HepG2 (cell line): ENCODE measurements at regions not wholly inside any gene's neighbourhood (a gene's known extent, or its start where the extent isn't known, plus 50 kb on each side); places are given as distances from the start of the nearest gene placed in this dataset.

Experiments used
- ATAC-seq: fragments of 200-7000 bp; cut with Tn5 transposase; 3 replicates; pipeline ENCODE4 v1.9.1; 2020; ENCODE audit warnings: mild to moderate bottlenecking, moderate library complexity
- BruUV-seq: library from RNA; stranded (reverse); fragments of 400-500 nt; replicated peaks from 2 replicates; lab custom pipeline; 2021; lab: Mats Ljungman, UMichigan
- CTCF ChIA-PET: fragments of 300-600 bp; formaldehyde crosslinking; extraction: SDS; loops from one replicate; lab custom pipeline; 2021; ENCODE audit warnings: low total read pairs, inconsistent platforms, low intra/inter-chr PET ratio; lab: Yijun Ruan, JAX
- POLR2A ChIA-PET: fragments of 350-600 bp; sonication (Branson Sonifier 250); formaldehyde crosslinking; loops from one replicate; lab custom pipeline; 2020; ENCODE audit warnings: antibody characterized with exemption, inconsistent platforms; lab: Yijun Ruan, JAX
- DNase-seq: peaks from one replicate; pipeline ENCODE4 v3.0.0-alpha.2; 2015; ENCODE audit warnings: low spot score
- FAIRE-seq: peaks from 3 replicates; lab custom pipeline; 2011; peaks lifted over from hg19 to GRCh38; lab: Jason Lieb, UNC
- H2AFZ ChIP-seq: one replicate; pipeline ENCODE4 v1.6.1; 2011; ENCODE audit warnings: low read length, inconsistent platforms
- H3K27ac ChIP-seq: fragments of 300-600 bp; 3 replicates; pipeline ENCODE4 v1.8.0; 2011; ENCODE audit warnings: mixed run types, mild to moderate bottlenecking, mixed read lengths, low read length, inconsistent platforms; ENCODE audit not compliant: insufficient read depth; ENCODE audit errors: extremely low read length
- H3K27me3 ChIP-seq, 2 experiments: fragments of 200-600 bp in 1 of 2; 2 replicates in 1 of 2; 3 replicates in 1 of 2; pipeline versions ENCODE4 v1.6.0 to v1.8.0; 2011; ENCODE audit warnings: low read length in 2 of 2, mild to moderate bottlenecking in 2 of 2, moderate library complexity in 2 of 2, inconsistent platforms in 1 of 2; ENCODE audit not compliant: insufficient read depth in 2 of 2, control insufficient read depth in 1 of 2
- H3K36me3 ChIP-seq, 2 experiments: fragments of 200-600 bp in 1 of 2; replicated peaks in 1 of 2; 2 replicates in 1 of 2; 3 replicates in 1 of 2; pipeline versions ENCODE4 v1.5.1 to v1.8.0; 2011; ENCODE audit warnings: low read length in 2 of 2, inconsistent platforms in 1 of 2; ENCODE audit not compliant: insufficient read depth in 2 of 2, control insufficient read depth in 1 of 2
- H3K4me1 ChIP-seq: 2 replicates; pipeline ENCODE4 v1.5.1; 2012; ENCODE audit warnings: low read length, inconsistent platforms; ENCODE audit not compliant: insufficient read depth
- H3K4me2 ChIP-seq: 2 replicates; pipeline ENCODE4 v1.6.0; 2011; ENCODE audit warnings: low read depth, low read length, inconsistent platforms
- H3K4me3 ChIP-seq, 3 experiments: fragments of 200-600 bp in 1 of 3; sonication (generic), shearing (Covaris generic) in 1 of 3; replicated peaks in 1 of 3; 2 replicates each; pipeline ENCODE4 v1.5.1; 2011 to 2016; ENCODE audit warnings: low read length in 3 of 3, inconsistent platforms in 2 of 3, low read depth in 2 of 3, mild to moderate bottlenecking in 2 of 3, control low read depth in 1 of 3, mixed read lengths in 1 of 3; ENCODE audit not compliant: insufficient read depth in 1 of 3
- H3K79me2 ChIP-seq: one replicate; pipeline ENCODE4 v1.6.1; 2011; ENCODE audit warnings: low read length, inconsistent platforms; ENCODE audit not compliant: insufficient read depth
- H3K9ac ChIP-seq: 2 replicates; pipeline ENCODE4 v1.6.0; 2011; ENCODE audit warnings: mild to moderate bottlenecking, low read depth, low read length, inconsistent platforms; ENCODE audit not compliant: insufficient read depth
- H3K9me3 ChIP-seq: 2 replicates; pipeline ENCODE4 v1.5.1; 2012; ENCODE audit warnings: mild to moderate bottlenecking, low read length
- H4K20me1 ChIP-seq: 2 replicates; pipeline ENCODE4 v1.6.0; 2011; ENCODE audit warnings: inconsistent platforms, mild to moderate bottlenecking, low read length, moderate library complexity; ENCODE audit not compliant: insufficient read depth
- ELK4 ChIP-seq: sonication (generic); formaldehyde crosslinking; IDR thresholded peaks from 2 replicates; pipeline ENCODE4 v1.9.0; 2021; ENCODE audit warnings: missing genetic modification reagents, borderline replicate concordance
- FOXO1 ChIP-seq: sonication (generic); formaldehyde crosslinking; IDR thresholded peaks from 2 replicates; pipeline ENCODE4 v1.4.0; 2020; ENCODE audit warnings: missing genetic modification reagents
- KLF15 ChIP-seq: sonication (generic); formaldehyde crosslinking; IDR thresholded peaks from 2 replicates; pipeline ENCODE4 v1.8.1; 2023; ENCODE audit warnings: borderline replicate concordance, mild to moderate bottlenecking, inconsistent platforms, missing genetic modification reagents, mixed read lengths
- PAF1 ChIP-seq: IDR thresholded peaks from 2 replicates; pipeline ENCODE4 v1.6.1; 2016; ENCODE audit warnings: missing genetic modification reagents, missing compliant biosample characterization
- PCBP2 ChIP-seq: fragments of 200-400 bp; formaldehyde crosslinking; optimal IDR thresholded peaks from 2 replicates; pipeline ENCODE3; 2018; ENCODE audit warnings: low read length, low read depth; ENCODE audit not compliant: poor library complexity, severe bottlenecking
- SCMH1 ChIP-seq: sonication (generic); formaldehyde crosslinking; IDR thresholded peaks from 2 replicates; pipeline ENCODE4 v1.9.0; 2021; ENCODE audit warnings: missing genetic modification reagents, mild to moderate bottlenecking, borderline replicate concordance
- TCF12 ChIP-seq, 2 experiments: fragments of 450-650 bp in 1 of 2; sonication (generic) in 1 of 2; formaldehyde crosslinking in 1 of 2; IDR thresholded peaks; 2 replicates each; pipeline versions ENCODE4 v1.6.1 to v1.8.0; 2017 to 2022; ENCODE audit warnings: antibody characterized with exemption in 1 of 2, mild to moderate bottlenecking in 1 of 2, missing genetic modification reagents in 1 of 2, moderate library complexity in 1 of 2
- TOE1 ChIP-seq: sonication (generic); formaldehyde crosslinking; IDR thresholded peaks from 2 replicates; pipeline ENCODE4 v1.4.0; 2020; ENCODE audit warnings: mild to moderate bottlenecking, missing genetic modification reagents
- YY1 ChIP-seq: IDR thresholded peaks from 2 replicates; pipeline ENCODE4 v1.6.1; 2011; ENCODE audit warnings: low read length, low read depth, moderate library complexity, mild to moderate bottlenecking; ENCODE audit not compliant: insufficient read depth, insufficient replicate concordance
- ZNF207 ChIP-seq: fragments of 450-650 bp; IDR thresholded peaks from 2 replicates; pipeline ENCODE4 v1.6.1; 2016; ENCODE audit warnings: antibody characterized with exemption, borderline replicate concordance
- ZNF33B ChIP-seq: sonication (generic); formaldehyde crosslinking; IDR thresholded peaks from 2 replicates; pipeline ENCODE4 v1.5.1; 2020; ENCODE audit warnings: mild to moderate bottlenecking, missing genetic modification reagents
- ZNF737 ChIP-seq: sonication (generic); formaldehyde crosslinking; IDR thresholded peaks from 2 replicates; pipeline ENCODE4 v1.5.0; 2020; ENCODE audit warnings: missing genetic modification reagents, mild to moderate bottlenecking, borderline replicate concordance
- WGBS: methylation state at CpG from one replicate; pipeline ENCODE4 v1.1.6; 2017; ENCODE audit warnings: low lambda C conversion rate; 5-methylcytosine and 5-hydroxymethylcytosine counted together
- in situ Hi-C: cut with HindIII; loops from 2 replicates; pipeline ENCODE4 v1.10.0; 2017; ENCODE audit warnings: low pct_unique_long_range_greater_than_20kb; ENCODE audit not compliant: extremely low pct_ligation_motif_present
- intact Hi-C: fragments of 100-400 bp; cut with micrococcal nuclease; formaldehyde crosslinking; loops from one replicate; pipeline ENCODE4 v1.10.0; 2022; ENCODE audit not compliant: unreplicated experiment
- TF ChIP-seq, protein P1 (sequence below): sonication (generic); formaldehyde crosslinking; IDR thresholded peaks from 2 replicates; pipeline ENCODE4 v1.5.0; 2020; ENCODE audit warnings: missing genetic modification reagents
- TF ChIP-seq, protein P2 (sequence below): sonication (generic); formaldehyde crosslinking; IDR thresholded peaks from 2 replicates; pipeline ENCODE4 v1.5.1; 2020; ENCODE audit warnings: missing genetic modification reagents, mild to moderate bottlenecking, borderline replicate concordance
- TF ChIP-seq, protein P3 (sequence below): sonication (generic); formaldehyde crosslinking; IDR thresholded peaks from 2 replicates; pipeline ENCODE4 v1.5.0; 2020; ENCODE audit warnings: mild to moderate bottlenecking, missing genetic modification reagents, borderline replicate concordance

GRCh38 chr1:239840336-239840735 is 251.3 kb upstream of the FMN2 start (continued):
- TF ChIP-seq, protein P1, sequence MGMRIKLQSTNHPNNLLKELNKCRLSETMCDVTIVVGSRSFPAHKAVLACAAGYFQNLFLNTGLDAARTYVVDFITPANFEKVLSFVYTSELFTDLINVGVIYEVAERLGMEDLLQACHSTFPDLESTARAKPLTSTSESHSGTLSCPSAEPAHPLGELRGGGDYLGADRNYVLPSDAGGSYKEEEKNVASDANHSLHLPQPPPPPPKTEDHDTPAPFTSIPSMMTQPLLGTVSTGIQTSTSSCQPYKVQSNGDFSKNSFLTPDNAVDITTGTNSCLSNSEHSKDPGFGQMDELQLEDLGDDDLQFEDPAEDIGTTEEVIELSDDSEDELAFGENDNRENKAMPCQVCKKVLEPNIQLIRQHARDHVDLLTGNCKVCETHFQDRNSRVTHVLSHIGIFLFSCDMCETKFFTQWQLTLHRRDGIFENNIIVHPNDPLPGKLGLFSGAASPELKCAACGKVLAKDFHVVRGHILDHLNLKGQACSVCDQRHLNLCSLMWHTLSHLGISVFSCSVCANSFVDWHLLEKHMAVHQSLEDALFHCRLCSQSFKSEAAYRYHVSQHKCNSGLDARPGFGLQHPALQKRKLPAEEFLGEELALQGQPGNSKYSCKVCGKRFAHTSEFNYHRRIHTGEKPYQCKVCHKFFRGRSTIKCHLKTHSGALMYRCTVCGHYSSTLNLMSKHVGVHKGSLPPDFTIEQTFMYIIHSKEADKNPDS: no peak
- no peak for TF ChIP-seq TOE1 (CRISPR knock-in tag)

GRCh38 chr1:239840790-239841189 is 250.9 kb upstream of the FMN2 start:
- BruUV-seq: no TSS peak
- no peak overlapping the region for H3K4me3 ChIP-seq
- no peak overlapping the region for H3K4me2 ChIP-seq
- WGBS: 4% methylated on average over 3 of the region's 3 CpGs
- no peaks in the 10 kb centered on the region for H3K36me3 ChIP-seq
- no peaks in the 10 kb centered on the region for H3K4me1 ChIP-seq
- no peak overlapping the region for H2AFZ ChIP-seq
- intact Hi-C loops (no loop called here), in situ Hi-C loops (no loop called here)
- H3K9ac ChIP-seq: no peak overlapping the region
- H3K27me3 ChIP-seq: no peaks in the 10 kb centered on the region
- ATAC-seq (no peak), FAIRE-seq (no peak), DNase-seq (no peak)
- CTCF ChIA-PET: no interaction called here
- H4K20me1 ChIP-seq: no peaks in the 10 kb centered on the region
- POLR2A ChIA-PET: no interaction called here
- H3K79me2 ChIP-seq: no peaks in the 10 kb centered on the region
- H3K27ac ChIP-seq: no peak overlapping the region
- no peaks in the 10 kb centered on the region for H3K9me3 ChIP-seq
- TF ChIP-seq PAF1 (CRISPR knock-in tag) (no peak), SCMH1 (CRISPR knock-in tag) (no peak), ZNF207 (no peak), FOXO1 (CRISPR knock-in tag) (no peak), PCBP2 (no peak), ZNF33B (CRISPR knock-in tag) (no peak), TCF12 (IDR thresholded peaks at IDR 0.05) (no peak), TCF12 (CRISPR knock-in tag; IDR thresholded peaks at IDR 0.05) (no peak), ELK4 (no peak), KLF15 (CRISPR knock-in tag) (no peak), ZNF737 (CRISPR knock-in tag) (no peak), YY1 (no peak)
- TF ChIP-seq, protein P2, sequence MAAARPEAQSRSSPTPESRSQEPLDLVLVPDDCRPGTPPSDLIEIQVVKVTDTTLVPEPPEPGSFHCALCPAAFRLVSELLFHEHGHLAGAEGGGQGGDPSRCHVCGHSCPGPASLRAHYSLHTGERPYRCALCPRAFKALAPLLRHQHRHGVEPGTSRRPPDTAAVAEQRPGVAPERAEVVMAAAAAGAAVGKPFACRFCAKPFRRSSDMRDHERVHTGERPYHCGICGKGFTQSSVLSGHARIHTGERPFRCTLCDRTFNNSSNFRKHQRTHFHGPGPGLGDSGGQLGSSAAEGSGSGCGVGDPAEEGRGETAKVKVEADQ (CRISPR knock-in tag): no peak
- TF ChIP-seq, protein P3, sequence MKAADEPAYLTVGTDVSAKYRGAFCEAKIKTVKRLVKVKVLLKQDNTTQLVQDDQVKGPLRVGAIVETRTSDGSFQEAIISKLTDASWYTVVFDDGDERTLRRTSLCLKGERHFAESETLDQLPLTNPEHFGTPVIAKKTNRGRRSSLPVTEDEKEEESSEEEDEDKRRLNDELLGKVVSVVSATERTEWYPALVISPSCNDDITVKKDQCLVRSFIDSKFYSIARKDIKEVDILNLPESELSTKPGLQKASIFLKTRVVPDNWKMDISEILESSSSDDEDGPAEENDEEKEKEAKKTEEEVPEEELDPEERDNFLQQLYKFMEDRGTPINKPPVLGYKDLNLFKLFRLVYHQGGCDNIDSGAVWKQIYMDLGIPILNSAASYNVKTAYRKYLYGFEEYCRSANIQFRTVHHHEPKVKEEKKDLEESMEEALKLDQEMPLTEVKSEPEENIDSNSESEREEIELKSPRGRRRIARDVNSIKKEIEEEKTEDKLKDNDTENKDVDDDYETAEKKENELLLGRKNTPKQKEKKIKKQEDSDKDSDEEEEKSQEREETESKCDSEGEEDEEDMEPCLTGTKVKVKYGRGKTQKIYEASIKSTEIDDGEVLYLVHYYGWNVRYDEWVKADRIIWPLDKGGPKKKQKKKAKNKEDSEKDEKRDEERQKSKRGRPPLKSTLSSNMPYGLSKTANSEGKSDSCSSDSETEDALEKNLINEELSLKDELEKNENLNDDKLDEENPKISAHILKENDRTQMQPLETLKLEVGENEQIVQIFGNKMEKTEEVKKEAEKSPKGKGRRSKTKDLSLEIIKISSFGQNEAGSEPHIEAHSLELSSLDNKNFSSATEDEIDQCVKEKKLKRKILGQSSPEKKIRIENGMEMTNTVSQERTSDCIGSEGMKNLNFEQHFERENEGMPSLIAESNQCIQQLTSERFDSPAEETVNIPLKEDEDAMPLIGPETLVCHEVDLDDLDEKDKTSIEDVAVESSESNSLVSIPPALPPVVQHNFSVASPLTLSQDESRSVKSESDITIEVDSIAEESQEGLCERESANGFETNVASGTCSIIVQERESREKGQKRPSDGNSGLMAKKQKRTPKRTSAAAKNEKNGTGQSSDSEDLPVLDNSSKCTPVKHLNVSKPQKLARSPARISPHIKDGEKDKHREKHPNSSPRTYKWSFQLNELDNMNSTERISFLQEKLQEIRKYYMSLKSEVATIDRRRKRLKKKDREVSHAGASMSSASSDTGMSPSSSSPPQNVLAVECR (CRISPR knock-in tag): no peak
